GM23338 (cell line): ENCODE measurements at regions not wholly inside any gene's neighbourhood (a gene's known extent, or its start where the extent isn't known, plus 50 kb on each side); places are given as distances from the start of the nearest gene placed in this dataset.

Experiments
- CTCF ChIP-seq, 2 experiments: fragments of 200-600 bp in 1 of 2; sonication (generic) in 1 of 2; conservative IDR thresholded peaks; 2 replicates each; pipeline versions ENCODE4 v1.5.1 to v1.6.1; 2016 to 2017; ENCODE audit warnings: antibody characterized with exemption in 2 of 2, low read depth in 2 of 2, mild to moderate bottlenecking in 2 of 2, moderate library complexity in 1 of 2
- EZH2 ChIP-seq: fragments of 200-600 bp; sonication (generic); IDR thresholded peaks from one replicate; pipeline ENCODE4 v1.8.0; 2017; ENCODE audit warnings: antibody characterized with exemption, mild to moderate bottlenecking, low read depth; ENCODE audit not compliant: unreplicated experiment
- POLR2AphosphoS5 ChIP-seq: IDR thresholded peaks from 2 replicates; pipeline ENCODE4 v1.6.1; 2016; ENCODE audit warnings: antibody characterized with exemption, low read depth

- no peak for TF ChIP-seq CTCF (conservative IDR thresholded peaks at IDR 0.05; ENCODE audit: low read depth in 2 of 2)
- TF ChIP-seq EZH2 = no peak
- no peak for TF ChIP-seq POLR2AphosphoS5
Observed at GRCh38 chr5:104355350-104355749, 792.8 kb upstream of the NUDT12 start.
